ENCODE measurements at regions not wholly inside any gene's neighbourhood (a gene's known extent, or its start where the extent isn't known, plus 50 kb on each side); places are given as distances from the start of the nearest gene placed in this dataset.

DNA sequence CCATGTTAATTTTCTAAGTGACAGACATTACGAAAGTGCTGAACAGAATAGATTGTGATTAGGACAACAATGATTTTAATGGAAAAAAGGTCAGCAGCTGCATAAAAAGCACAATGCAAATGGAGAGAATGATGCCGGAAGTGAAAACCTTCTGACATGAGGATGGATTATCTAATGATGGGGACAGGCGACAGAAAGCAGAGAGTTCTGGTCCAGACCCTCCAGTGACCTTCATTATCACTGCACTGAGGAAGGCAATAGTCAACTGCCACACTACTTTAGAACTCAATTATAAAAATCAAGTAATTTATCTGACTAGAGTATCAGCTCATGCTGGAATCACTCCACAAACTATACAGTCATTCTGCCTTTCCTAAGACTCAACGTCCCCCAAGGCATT is 746.1 kb upstream of the EPHA5 start:
- TF ChIP-seq CTCF (IDR thresholded peaks at IDR 0.05; ENCODE audit: low read length) (no peak), EZH2 (optimal IDR thresholded peaks at IDR 0.05; ENCODE audit: low read depth, low read length) (no peak)

Measured in MM.1S (cell line).